Neural progenitor cell (in vitro differentiated cells): ENCODE measurements at regions not wholly inside any gene's neighbourhood (a gene's known extent, or its start where the extent isn't known, plus 50 kb on each side); places are given as distances from the start of the nearest gene placed in this dataset.

ENCODE experiments used
- DNase-seq: peaks from one replicate; pipeline ENCODE4 v3.0.0-alpha.2; 2016; ENCODE audit warnings: low spot score
- H2AFZ ChIP-seq: fragments of 200-600 bp; sonication (generic); replicated peaks from 2 replicates; pipeline ENCODE4 v1.6.1; 2016; ENCODE audit warnings: antibody characterized with exemption
- H3F3A ChIP-seq: fragments of 200-600 bp; sonication (generic); 2 replicates; pipeline ENCODE4 v1.6.1; 2016; ENCODE audit warnings: antibody characterized with exemption, low read depth
- H3K27ac ChIP-seq: fragments of 200-600 bp; sonication (generic); 2 replicates; pipeline ENCODE4 v1.5.1; 2016; ENCODE audit warnings: mild to moderate bottlenecking
- H3K27me3 ChIP-seq: fragments of 200-600 bp; sonication (generic); 2 replicates; pipeline ENCODE4 v1.6.1; 2016; ENCODE audit warnings: mild to moderate bottlenecking, moderate library complexity
- H3K36me3 ChIP-seq: fragments of 200-600 bp; sonication (generic); 2 replicates; pipeline ENCODE4 v1.5.1; 2016
- H3K4me1 ChIP-seq: fragments of 200-600 bp; sonication (generic); 2 replicates; pipeline ENCODE4 v1.6.1; 2016; ENCODE audit warnings: mixed run types
- H3K4me2 ChIP-seq: fragments of 200-600 bp; sonication (generic); 2 replicates; pipeline ENCODE4 v1.6.1; 2016
- H3K4me3 ChIP-seq: fragments of 200-600 bp; sonication (generic); 2 replicates; pipeline ENCODE4 v1.5.1; 2016
- H3K79me2 ChIP-seq: fragments of 200-600 bp; sonication (generic); 2 replicates; pipeline ENCODE4 v1.6.1; 2016; ENCODE audit warnings: low read depth
- H3K9ac ChIP-seq: fragments of 200-600 bp; sonication (generic); 2 replicates; pipeline ENCODE4 v1.6.1; 2016
- H3K9me3 ChIP-seq: fragments of 200-600 bp; sonication (generic); 2 replicates; pipeline ENCODE4 v1.5.1; 2016; ENCODE audit warnings: low read depth
- H4K20me1 ChIP-seq: fragments of 200-600 bp; sonication (generic); 2 replicates; pipeline ENCODE4 v1.6.1; 2016; ENCODE audit warnings: low read depth
- H3K27ac Mint-ChIP-seq: 3 replicates; pipeline ENCODE4 v1.8.0; 2021; ENCODE audit warnings: mixed read lengths
- H3K27me3 Mint-ChIP-seq: 2 replicates; pipeline ENCODE4 v1.8.0; 2022; ENCODE audit warnings: low read depth, mild to moderate bottlenecking, inconsistent platforms, moderate library complexity, mixed read lengths; ENCODE audit not compliant: insufficient read depth
- H3K36me3 Mint-ChIP-seq: 3 replicates; pipeline ENCODE4 v1.8.0; 2021; ENCODE audit warnings: mixed read lengths
- H3K4me1 Mint-ChIP-seq: 3 replicates; pipeline ENCODE4 v1.8.0; 2021; ENCODE audit warnings: mixed read lengths
- H3K4me3 Mint-ChIP-seq: 3 replicates; pipeline ENCODE4 v1.8.0; 2021; ENCODE audit warnings: mild to moderate bottlenecking, moderate library complexity, mixed read lengths
- H3K9me3 Mint-ChIP-seq: 3 replicates; pipeline ENCODE4 v1.8.0; 2020; ENCODE audit warnings: mixed read lengths
- CTCF ChIP-seq: fragments of 200-600 bp; sonication (generic); IDR thresholded peaks from 2 replicates; pipeline ENCODE4 v1.5.1; 2017; ENCODE audit warnings: antibody characterized with exemption, mild to moderate bottlenecking
- EZH2 ChIP-seq: fragments of 200-600 bp; sonication (generic); IDR thresholded peaks from 2 replicates; pipeline ENCODE4 v1.6.1; 2017; ENCODE audit warnings: antibody characterized with exemption, mild to moderate bottlenecking, moderate library complexity
- EZH2phosphoT487 ChIP-seq: fragments of 200-600 bp; sonication (generic); IDR thresholded peaks from 2 replicates; pipeline ENCODE4 v1.6.1; 2017; ENCODE audit warnings: antibody characterized with exemption

GRCh38 chr2:38192046-38192445 lies 116.1 kb upstream of the CYP1B1 start:
- Mint-ChIP-seq H3K9me3 (peaks cover 2% of the 10 kb centered on the region), H3K27me3 (no peaks in the 10 kb centered on the region), H3K27ac (no peak overlapping the region), H3K4me3 (no peak overlapping the region), H3K36me3 (no peaks in the 10 kb centered on the region), H3K4me1 (peaks cover 2% of the 10 kb centered on the region)
- Histone ChIP-seq H3K36me3 (no peaks in the 10 kb centered on the region), H3K4me2 (no peak overlapping the region), H3K4me1 (no peaks in the 10 kb centered on the region), H3K4me3 (no peak overlapping the region), H2AFZ (no peak overlapping the region), H4K20me1 (no peaks in the 10 kb centered on the region), H3K79me2 (no peaks in the 10 kb centered on the region), H3K9me3 (no peaks in the 10 kb centered on the region), H3F3A (no peaks in the 10 kb centered on the region), H3K27ac (no peak overlapping the region), H3K9ac (no peak overlapping the region), H3K27me3 (no peaks in the 10 kb centered on the region)
- TF ChIP-seq EZH2 = no peak
- DNase-seq = no peak

DNA sequence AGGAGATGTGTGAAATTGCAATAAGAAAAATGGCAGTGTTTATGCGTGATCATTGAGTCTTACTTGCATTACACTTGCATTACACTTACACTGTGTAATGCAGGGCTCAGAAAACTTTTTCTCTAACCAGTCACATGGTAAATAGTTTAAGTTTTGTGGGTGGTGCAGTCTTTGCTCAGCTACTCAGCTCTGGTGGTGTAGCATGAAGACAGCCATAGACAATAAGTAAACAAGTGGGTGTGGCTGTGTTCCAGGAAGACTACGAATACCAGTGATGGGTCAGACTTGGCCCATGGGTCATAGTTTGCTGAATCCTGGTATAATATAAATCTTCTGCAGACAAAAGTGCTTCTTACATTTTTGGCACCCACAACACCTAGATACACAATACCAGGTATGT lies 115.6 kb upstream of the CYP1B1 start:
- Histone ChIP-seq H3K36me3 (no peaks in the 10 kb centered on the region), H3K4me1 (no peaks in the 10 kb centered on the region), H3K9ac (no peak overlapping the region), H4K20me1 (no peaks in the 10 kb centered on the region), H2AFZ (no peak overlapping the region), H3F3A (no peaks in the 10 kb centered on the region), H3K27me3 (no peaks in the 10 kb centered on the region), H3K9me3 (no peaks in the 10 kb centered on the region), H3K27ac (no peak overlapping the region), H3K4me2 (no peak overlapping the region), H3K79me2 (no peaks in the 10 kb centered on the region), H3K4me3 (no peak overlapping the region)
- no peak for DNase-seq
- TF ChIP-seq EZH2 (no peak), CTCF (no peak), EZH2phosphoT487 (no peak)
- no peak overlapping the region for H3K4me3 Mint-ChIP-seq
- peaks cover 2% of the 10 kb centered on the region for H3K9me3 Mint-ChIP-seq
- no peaks in the 10 kb centered on the region for H3K36me3 Mint-ChIP-seq
- H3K4me1 Mint-ChIP-seq = peaks cover 2% of the 10 kb centered on the region
- no peaks in the 10 kb centered on the region for H3K27me3 Mint-ChIP-seq
- no peak overlapping the region for H3K27ac Mint-ChIP-seq

DNA sequence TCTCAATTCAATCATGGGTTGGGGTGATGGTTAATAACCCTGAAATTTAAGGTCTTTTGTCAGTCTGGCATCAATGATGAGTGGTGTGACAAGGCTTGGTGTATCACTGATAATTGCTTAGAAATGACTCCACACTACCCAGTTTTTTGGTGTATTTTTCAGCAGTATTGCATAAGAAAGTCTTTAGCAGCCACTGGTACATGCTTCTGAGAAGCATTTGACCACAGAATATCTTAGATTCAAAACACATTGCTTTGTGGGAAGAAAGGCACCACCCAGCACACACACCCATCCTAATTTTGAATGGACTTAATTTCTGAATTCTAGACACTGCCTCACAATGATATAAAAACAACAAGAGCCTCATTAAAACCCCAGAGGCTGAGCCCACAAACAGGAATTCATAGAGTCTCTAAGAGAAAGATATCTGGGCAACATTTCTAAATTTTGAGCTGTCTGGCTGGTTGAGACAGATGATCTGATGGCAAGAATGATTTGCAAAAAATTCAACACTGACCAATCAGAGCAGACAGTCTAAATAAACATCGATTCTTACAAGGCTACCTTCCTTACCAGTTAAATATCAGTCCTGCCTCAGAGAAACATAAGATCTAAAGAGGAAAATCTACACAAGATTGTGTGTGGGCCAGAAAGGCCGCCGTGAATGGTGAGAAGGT lies 114.7 kb upstream of the CYP1B1 start:
- no peaks in the 10 kb centered on the region for H3K36me3 Mint-ChIP-seq
- Histone ChIP-seq H3K4me3 (no peak overlapping the region), H3K27me3 (no peaks in the 10 kb centered on the region), H3K79me2 (no peaks in the 10 kb centered on the region), H4K20me1 (no peaks in the 10 kb centered on the region), H2AFZ (no peak overlapping the region), H3K9me3 (no peaks in the 10 kb centered on the region), H3K4me2 (no peak overlapping the region), H3K9ac (no peak overlapping the region), H3K27ac (no peak overlapping the region), H3K36me3 (no peaks in the 10 kb centered on the region), H3K4me1 (no peaks in the 10 kb centered on the region), H3F3A (no peaks in the 10 kb centered on the region)
- TF ChIP-seq EZH2 = no peak
- H3K4me1 Mint-ChIP-seq = no peaks in the 10 kb centered on the region
- no peak overlapping the region for H3K4me3 Mint-ChIP-seq
- no peak for DNase-seq
- no peaks in the 10 kb centered on the region for H3K27me3 Mint-ChIP-seq
- peaks cover 2% of the 10 kb centered on the region for H3K9me3 Mint-ChIP-seq
- H3K27ac Mint-ChIP-seq = no peak overlapping the region

GRCh38 chr2:38187541-38188011 lies 111.6 kb upstream of the CYP1B1 start:
- Histone ChIP-seq H2AFZ (no peak overlapping the region), H3K27ac (no peak overlapping the region), H3K4me2 (no peak overlapping the region), H3K36me3 (no peaks in the 10 kb centered on the region), H3K4me1 (no peaks in the 10 kb centered on the region), H3K9me3 (no peaks in the 10 kb centered on the region), H3K27me3 (no peaks in the 10 kb centered on the region), H3K79me2 (no peaks in the 10 kb centered on the region), H3K9ac (no peak overlapping the region), H3F3A (no peaks in the 10 kb centered on the region), H4K20me1 (no peaks in the 10 kb centered on the region), H3K4me3 (no peak overlapping the region)
- no peaks in the 10 kb centered on the region for H3K36me3 Mint-ChIP-seq
- H3K4me1 Mint-ChIP-seq = no peaks in the 10 kb centered on the region
- H3K4me3 Mint-ChIP-seq = no peak overlapping the region
- peaks cover 2% of the 10 kb centered on the region for H3K9me3 Mint-ChIP-seq
- H3K27me3 Mint-ChIP-seq = no peaks in the 10 kb centered on the region
- TF ChIP-seq EZH2 (no peak), EZH2phosphoT487 (no peak), CTCF (no peak)
- no peak for DNase-seq
- H3K27ac Mint-ChIP-seq = no peak overlapping the region
